ENCODE measurements at regions not wholly inside any gene's neighbourhood (a gene's known extent, or its start where the extent isn't known, plus 50 kb on each side); places are given as distances from the start of the nearest gene placed in this dataset.

DNA sequence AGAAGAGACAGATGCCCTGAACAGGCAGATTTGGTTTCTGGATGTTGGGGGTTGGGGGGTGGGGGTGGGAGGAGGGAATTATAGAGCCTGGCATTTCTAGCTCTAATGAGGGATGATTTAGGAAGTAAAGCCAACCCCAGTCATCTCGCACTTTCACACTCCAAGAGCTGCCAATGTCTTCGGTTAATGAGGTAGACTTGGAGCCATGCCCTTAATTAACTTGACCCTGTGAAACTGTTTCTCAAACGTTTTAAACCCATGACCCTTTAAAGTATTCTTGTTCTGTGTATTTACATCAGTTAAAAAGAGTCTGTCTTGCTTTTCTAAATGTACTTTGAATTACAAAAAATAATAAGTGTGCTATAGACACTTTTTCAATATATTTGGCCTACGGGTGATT, 466.9 kb downstream of the FAT4 start:
- TF ChIP-seq, protein P1, sequence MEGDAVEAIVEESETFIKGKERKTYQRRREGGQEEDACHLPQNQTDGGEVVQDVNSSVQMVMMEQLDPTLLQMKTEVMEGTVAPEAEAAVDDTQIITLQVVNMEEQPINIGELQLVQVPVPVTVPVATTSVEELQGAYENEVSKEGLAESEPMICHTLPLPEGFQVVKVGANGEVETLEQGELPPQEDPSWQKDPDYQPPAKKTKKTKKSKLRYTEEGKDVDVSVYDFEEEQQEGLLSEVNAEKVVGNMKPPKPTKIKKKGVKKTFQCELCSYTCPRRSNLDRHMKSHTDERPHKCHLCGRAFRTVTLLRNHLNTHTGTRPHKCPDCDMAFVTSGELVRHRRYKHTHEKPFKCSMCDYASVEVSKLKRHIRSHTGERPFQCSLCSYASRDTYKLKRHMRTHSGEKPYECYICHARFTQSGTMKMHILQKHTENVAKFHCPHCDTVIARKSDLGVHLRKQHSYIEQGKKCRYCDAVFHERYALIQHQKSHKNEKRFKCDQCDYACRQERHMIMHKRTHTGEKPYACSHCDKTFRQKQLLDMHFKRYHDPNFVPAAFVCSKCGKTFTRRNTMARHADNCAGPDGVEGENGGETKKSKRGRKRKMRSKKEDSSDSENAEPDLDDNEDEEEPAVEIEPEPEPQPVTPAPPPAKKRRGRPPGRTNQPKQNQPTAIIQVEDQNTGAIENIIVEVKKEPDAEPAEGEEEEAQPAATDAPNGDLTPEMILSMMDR (IDR thresholded peaks at IDR 0.05; ENCODE audit: insufficient read depth, low read depth, low read length): no peak
- no peak for TF ChIP-seq EZH2 (IDR thresholded peaks at IDR 0.05; ENCODE audit: insufficient read depth, low read length)
